ENCODE measurements at regions not wholly inside any gene's neighbourhood (a gene's known extent, or its start where the extent isn't known, plus 50 kb on each side); places are given as distances from the start of the nearest gene placed in this dataset.
A peak's percentile ranks its signal among the peaks of the same experiment; 100 is the strongest.

DNA sequence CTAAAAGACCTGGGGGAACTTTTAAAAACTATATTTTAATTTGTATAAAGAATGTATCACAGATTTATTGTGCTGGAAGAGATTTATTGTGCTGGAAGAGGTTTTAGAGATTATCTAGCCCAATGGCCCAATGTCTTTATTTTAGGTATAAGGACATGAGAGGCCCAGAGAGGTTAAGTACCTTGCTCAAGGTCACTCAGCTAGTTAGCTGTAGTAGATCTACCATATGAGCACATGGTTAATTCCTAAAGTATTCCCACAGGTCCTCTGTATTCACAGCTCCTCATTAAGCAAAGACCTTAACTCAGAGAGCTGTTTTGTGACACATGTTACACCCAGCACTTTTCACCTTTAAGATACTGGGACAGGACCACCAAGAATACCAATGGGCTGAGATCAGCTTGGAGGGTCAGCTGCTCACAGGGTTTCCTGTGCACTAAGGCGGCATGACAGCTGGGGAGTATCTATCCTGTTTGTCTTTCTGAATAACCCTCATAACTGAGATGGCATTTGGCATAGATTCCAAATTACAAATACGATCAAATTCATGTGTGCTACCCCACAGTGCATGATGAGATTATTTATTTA is 143.1 kb upstream of the TBL1XR1 start:
- no peaks in the 10 kb centered on the region for H3K27me3 ChIP-seq
- no peak for DNase-seq
- intact Hi-C loops (cut with DNase I): no loop called here
- no peaks in the 10 kb centered on the region for H3K9me3 ChIP-seq (replicated peaks in 1 of 3)
- TF ChIP-seq POLR2A (IDR thresholded peaks at IDR 0.05): no peak
- TF ChIP-seq, protein P1, sequence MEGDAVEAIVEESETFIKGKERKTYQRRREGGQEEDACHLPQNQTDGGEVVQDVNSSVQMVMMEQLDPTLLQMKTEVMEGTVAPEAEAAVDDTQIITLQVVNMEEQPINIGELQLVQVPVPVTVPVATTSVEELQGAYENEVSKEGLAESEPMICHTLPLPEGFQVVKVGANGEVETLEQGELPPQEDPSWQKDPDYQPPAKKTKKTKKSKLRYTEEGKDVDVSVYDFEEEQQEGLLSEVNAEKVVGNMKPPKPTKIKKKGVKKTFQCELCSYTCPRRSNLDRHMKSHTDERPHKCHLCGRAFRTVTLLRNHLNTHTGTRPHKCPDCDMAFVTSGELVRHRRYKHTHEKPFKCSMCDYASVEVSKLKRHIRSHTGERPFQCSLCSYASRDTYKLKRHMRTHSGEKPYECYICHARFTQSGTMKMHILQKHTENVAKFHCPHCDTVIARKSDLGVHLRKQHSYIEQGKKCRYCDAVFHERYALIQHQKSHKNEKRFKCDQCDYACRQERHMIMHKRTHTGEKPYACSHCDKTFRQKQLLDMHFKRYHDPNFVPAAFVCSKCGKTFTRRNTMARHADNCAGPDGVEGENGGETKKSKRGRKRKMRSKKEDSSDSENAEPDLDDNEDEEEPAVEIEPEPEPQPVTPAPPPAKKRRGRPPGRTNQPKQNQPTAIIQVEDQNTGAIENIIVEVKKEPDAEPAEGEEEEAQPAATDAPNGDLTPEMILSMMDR (IDR thresholded peaks at IDR 0.05): no peak
- 68 to 85% (median 79%) methylated on average over 2 of the region's 2 CpGs for WGBS, 4 donors
- no peak overlapping the region for H3K4me3 ChIP-seq
- H3K4me1 ChIP-seq (replicated peaks in 1 of 2): peaks cover 38 to 62% of the 10 kb centered on the region in 2 donors
- H3K27ac ChIP-seq: no peak overlapping the region
- H3K36me3 ChIP-seq (replicated peaks in 1 of 2): no peaks in the 10 kb centered on the region

GRCh38 chr3:177341736-177342419 is 144.6 kb upstream of the TBL1XR1 start:
- Histone ChIP-seq H3K4me3 (no peak overlapping the region), H3K27ac (no peak overlapping the region), H3K9me3 (replicated peaks in 1 of 3) (no peaks in the 10 kb centered on the region), H3K27me3 (no peaks in the 10 kb centered on the region), H3K36me3 (replicated peaks in 1 of 2) (no peaks in the 10 kb centered on the region), H3K4me1 (replicated peaks in 1 of 2) (peaks cover 29 to 58% of the 10 kb centered on the region in 2 donors)
- WGBS, 4 donors: 81 to 88% (median 85%) methylated on average over 7 of the region's 7 CpGs
- no peak for DNase-seq
- TF ChIP-seq POLR2A (IDR thresholded peaks at IDR 0.05): no peak
- TF ChIP-seq, protein P1 (IDR thresholded peaks at IDR 0.05): no peak
- intact Hi-C loops (cut with DNase I): no loop called here

- Histone ChIP-seq H3K27me3 (no peaks in the 10 kb centered on the region), H3K27ac (peak overlapping the region in 1 of 5 donors; percentile 92), H3K4me1 (replicated peaks in 1 of 2) (peaks cover 21 to 47% of the 10 kb centered on the region in 2 donors), H3K9me3 (replicated peaks in 1 of 3) (no peaks in the 10 kb centered on the region), H3K4me3 (no peak overlapping the region), H3K36me3 (replicated peaks in 1 of 2) (no peaks in the 10 kb centered on the region)
- no peak for DNase-seq
- TF ChIP-seq, protein P1 (IDR thresholded peaks at IDR 0.05): no peak
- TF ChIP-seq POLR2A (IDR thresholded peaks at IDR 0.05): no peak
- WGBS, 4 donors: 77 to 90% (median 87%) methylated on average over 3 of the region's 3 CpGs
- intact Hi-C loops (cut with DNase I): no loop called here
These were observed 145.9 kb upstream of the TBL1XR1 start for GRCh38 chr3:177343122-177343625.

DNA sequence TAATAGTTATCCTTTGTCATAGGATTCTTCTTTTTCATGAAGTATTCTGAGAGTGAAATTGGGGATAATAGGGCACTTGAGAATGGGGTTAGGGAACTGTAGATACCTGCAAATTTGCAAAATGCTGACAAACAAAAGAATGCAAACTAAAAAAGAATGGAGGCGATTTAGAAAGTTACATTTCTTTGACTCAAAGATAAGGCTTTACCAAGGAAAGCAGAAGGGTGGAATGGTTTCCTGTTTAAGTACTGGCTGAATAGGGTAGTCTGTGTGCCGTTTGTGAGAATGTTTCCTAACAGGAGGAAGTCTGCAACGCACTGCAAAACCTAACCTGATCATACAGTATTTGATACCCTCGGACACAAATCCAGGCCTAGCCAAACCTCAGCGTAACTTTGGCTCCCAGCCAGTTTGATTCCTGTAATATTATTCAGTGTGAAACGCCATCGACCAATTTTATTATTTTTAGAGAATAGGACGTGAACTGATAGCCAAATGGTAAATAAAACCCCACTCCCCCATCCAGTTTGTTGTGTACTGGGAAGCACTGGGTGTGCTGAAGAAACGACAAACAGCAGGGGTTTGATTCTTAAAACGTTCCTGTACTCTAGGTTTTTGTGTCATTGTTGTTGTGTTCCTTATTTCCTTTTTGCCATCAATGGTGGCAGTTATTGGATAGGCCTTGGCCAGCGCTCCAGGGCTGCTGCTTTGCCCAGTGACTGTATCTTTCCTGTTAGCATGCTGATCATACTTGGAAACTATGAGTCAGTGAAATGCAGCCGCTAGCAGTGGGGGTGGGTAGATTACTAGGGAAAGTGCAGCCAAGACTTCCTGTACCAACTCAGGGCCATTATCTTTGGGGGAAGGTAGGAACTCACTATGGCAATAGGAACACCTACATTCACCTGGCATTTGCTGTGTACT is 148.0 kb upstream of the TBL1XR1 start:
- 9 to 14% (median 12%) methylated on average over 12 of the region's 12 CpGs for WGBS, 4 donors
- H3K36me3 ChIP-seq (replicated peaks in 1 of 2): no peaks in the 10 kb centered on the region
- H3K9me3 ChIP-seq (replicated peaks in 1 of 3): no peaks in the 10 kb centered on the region
- DNase-seq: peak; percentile 87 to 98 (median 96)
- H3K27me3 ChIP-seq: no peaks in the 10 kb centered on the region
- peaks cover 17 to 38% of the 10 kb centered on the region in 2 donors for H3K4me1 ChIP-seq (replicated peaks in 1 of 2)
- intact Hi-C loops (cut with DNase I): no loop called here
- H3K4me3 ChIP-seq: no peak overlapping the region
- TF ChIP-seq POLR2A (IDR thresholded peaks at IDR 0.05): peak in 1 of 2 donors; percentile 67
- TF ChIP-seq, protein P1 (IDR thresholded peaks at IDR 0.05): no peak
- H3K27ac ChIP-seq: peak overlapping the region; percentile 78 to 95 (median 92)

Measured in adrenal gland (tissue), 9 donors.